ENCODE measurements at regions not wholly inside any gene's neighbourhood (a gene's known extent, or its start where the extent isn't known, plus 50 kb on each side); places are given as distances from the start of the nearest gene placed in this dataset.

DNA sequence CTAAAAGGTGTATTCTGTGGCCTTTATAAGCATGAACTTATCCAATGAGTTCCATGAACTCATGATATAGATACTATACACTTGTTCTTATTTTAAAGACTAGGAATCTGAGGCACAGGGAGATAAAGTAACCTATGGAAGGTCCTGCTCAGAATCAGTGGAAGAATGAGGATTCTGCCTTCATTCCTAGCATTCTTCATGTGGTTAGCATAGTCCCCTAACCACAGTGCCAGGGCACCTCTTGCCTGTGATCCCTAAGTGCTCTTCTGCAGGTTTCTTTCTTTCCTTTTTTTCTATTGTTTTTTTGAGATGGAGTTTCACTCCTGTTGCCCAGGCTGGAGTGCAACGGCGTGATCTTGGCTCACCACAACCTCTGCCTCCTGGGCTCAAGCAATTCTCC, 174.1 kb downstream of the C9orf152 start:
- TF ChIP-seq, protein P1, sequence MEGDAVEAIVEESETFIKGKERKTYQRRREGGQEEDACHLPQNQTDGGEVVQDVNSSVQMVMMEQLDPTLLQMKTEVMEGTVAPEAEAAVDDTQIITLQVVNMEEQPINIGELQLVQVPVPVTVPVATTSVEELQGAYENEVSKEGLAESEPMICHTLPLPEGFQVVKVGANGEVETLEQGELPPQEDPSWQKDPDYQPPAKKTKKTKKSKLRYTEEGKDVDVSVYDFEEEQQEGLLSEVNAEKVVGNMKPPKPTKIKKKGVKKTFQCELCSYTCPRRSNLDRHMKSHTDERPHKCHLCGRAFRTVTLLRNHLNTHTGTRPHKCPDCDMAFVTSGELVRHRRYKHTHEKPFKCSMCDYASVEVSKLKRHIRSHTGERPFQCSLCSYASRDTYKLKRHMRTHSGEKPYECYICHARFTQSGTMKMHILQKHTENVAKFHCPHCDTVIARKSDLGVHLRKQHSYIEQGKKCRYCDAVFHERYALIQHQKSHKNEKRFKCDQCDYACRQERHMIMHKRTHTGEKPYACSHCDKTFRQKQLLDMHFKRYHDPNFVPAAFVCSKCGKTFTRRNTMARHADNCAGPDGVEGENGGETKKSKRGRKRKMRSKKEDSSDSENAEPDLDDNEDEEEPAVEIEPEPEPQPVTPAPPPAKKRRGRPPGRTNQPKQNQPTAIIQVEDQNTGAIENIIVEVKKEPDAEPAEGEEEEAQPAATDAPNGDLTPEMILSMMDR (IDR thresholded peaks at IDR 0.05; ENCODE audit: low read length) = no peak
- TF ChIP-seq EZH2 (IDR thresholded peaks at IDR 0.05; ENCODE audit: borderline replicate concordance, low read length) = no peak
